K562 (cell line): ENCODE measurements at regions not wholly inside any gene's neighbourhood (a gene's known extent, or its start where the extent isn't known, plus 50 kb on each side); places are given as distances from the start of the nearest gene placed in this dataset.

Experiments used
- EGR1 ChIP-seq: fragments of 450-650 bp; conservative IDR thresholded peaks from 2 replicates; pipeline ENCODE4 v1.6.1; 2017; ENCODE audit warnings: mild to moderate bottlenecking
- FOXP1 ChIP-seq: sonication (generic); formaldehyde crosslinking; IDR thresholded peaks from 2 replicates; pipeline ENCODE4 v1.8.0; 2022; ENCODE audit warnings: mild to moderate bottlenecking, missing genetic modification reagents
- MYC ChIP-seq, 2 experiments: fragments of 250-450 bp in 1 of 2; sonication (Bioruptor Pico) in 1 of 2; IDR thresholded peaks; 2 replicates each; pipeline versions ENCODE4 v1.5.1 to v1.6.1; 2012 to 2021; ENCODE audit warnings: low read depth in 2 of 2, borderline replicate concordance in 1 of 2, improper control_type of control experiment in 1 of 2, low read length in 1 of 2, mild to moderate bottlenecking in 1 of 2, moderate library complexity in 1 of 2
- RBM39 ChIP-seq: fragments of 200-400 bp; formaldehyde crosslinking; optimal IDR thresholded peaks from 2 replicates; pipeline ENCODE3; 2018; ENCODE audit warnings: low read depth, low read length
- RCOR1 ChIP-seq, 2 experiments: IDR thresholded peaks; 2 replicates each; pipeline ENCODE4 v1.6.1; 2012; ENCODE audit warnings: low read depth in 2 of 2, low read length in 2 of 2, borderline replicate concordance in 1 of 2, improper control_type of control experiment in 1 of 2
- TAF1 ChIP-seq: IDR thresholded peaks from 2 replicates; pipeline ENCODE4 v1.6.1; 2011; ENCODE audit warnings: mild to moderate bottlenecking, low read length, moderate library complexity; ENCODE audit not compliant: insufficient read depth, control insufficient read depth, severe bottlenecking; ENCODE audit errors: extremely low read depth
- TF ChIP-seq, protein P1 (sequence below): sonication (generic); formaldehyde crosslinking; IDR thresholded peaks from 2 replicates; pipeline ENCODE4 v1.9.0; 2022; ENCODE audit warnings: mild to moderate bottlenecking, missing genetic modification reagents
- TF ChIP-seq, protein P2 (sequence below), 3 experiments: IDR thresholded peaks in 2 of 3; conservative IDR thresholded peaks in 1 of 3; 2 replicates each; pipeline ENCODE4 v1.5.1; 2011 to 2012; ENCODE audit warnings: low read length in 3 of 3, mild to moderate bottlenecking in 3 of 3, control low read depth in 2 of 3, improper control_type of control experiment in 1 of 3, inconsistent platforms in 1 of 3, low read depth in 1 of 3, mixed read lengths in 1 of 3, moderate library complexity in 1 of 3; ENCODE audit not compliant: insufficient read depth in 2 of 3
- TF ChIP-seq, protein P3 (sequence below): sonication (generic); formaldehyde crosslinking; IDR thresholded peaks from 2 replicates; pipeline ENCODE4 v1.8.1; 2023; ENCODE audit warnings: missing genetic modification reagents, mild to moderate bottlenecking, borderline replicate concordance
- TF ChIP-seq, protein P4 (sequence below): fragments of 250-450 bp; sonication (Bioruptor Pico); IDR thresholded peaks from 2 replicates; pipeline ENCODE4 v1.5.1; 2021; ENCODE audit warnings: mild to moderate bottlenecking
- TF ChIP-seq, protein P5 (sequence below): fragments of 250-450 bp; sonication (Bioruptor Pico); IDR thresholded peaks from 2 replicates; pipeline ENCODE4 v1.4.0; 2020; ENCODE audit warnings: mild to moderate bottlenecking
- TF ChIP-seq, protein P6 (sequence below), 2 experiments: fragments of 450-650 bp in 1 of 2; sonication (generic) in 1 of 2; formaldehyde crosslinking in 1 of 2; IDR thresholded peaks in 1 of 2; conservative IDR thresholded peaks in 1 of 2; 2 replicates each; pipeline versions ENCODE4 v1.6.1 to v1.8.1; 2016 to 2023; ENCODE audit warnings: mild to moderate bottlenecking in 2 of 2, moderate library complexity in 2 of 2, inconsistent platforms in 1 of 2, missing genetic modification reagents in 1 of 2
- TF ChIP-seq, protein P7 (sequence below): sonication (generic); formaldehyde crosslinking; IDR thresholded peaks from 2 replicates; pipeline ENCODE4 v1.8.0; 2023; ENCODE audit warnings: mild to moderate bottlenecking, missing genetic modification reagents

DNA sequence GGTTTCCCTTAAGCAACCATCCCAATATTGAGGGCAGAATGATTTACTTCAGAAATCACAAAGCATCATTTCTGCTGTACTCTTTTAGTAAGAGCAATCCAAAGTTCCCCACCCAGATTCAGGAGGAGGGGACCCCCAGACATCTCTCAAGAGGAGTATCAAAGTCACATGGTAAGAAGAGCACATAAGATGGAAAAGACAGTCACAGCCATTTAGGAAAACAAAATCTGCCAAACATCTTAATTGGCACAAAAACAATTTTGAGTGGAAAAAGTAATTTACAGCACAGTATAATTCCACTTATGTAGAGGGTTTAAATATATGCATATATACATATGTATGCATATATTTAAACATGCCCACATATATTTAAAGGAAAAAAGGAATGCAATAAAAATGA is 1329.0 kb upstream of the CELF2 start:
- TF ChIP-seq RCOR1 (IDR thresholded peaks at IDR 0.05; ENCODE audit: borderline replicate concordance in 1 of 2, low read depth in 2 of 2, low read length in 2 of 2) (no peak), FOXP1 (CRISPR knock-in tag) (no peak), RBM39 (no peak), TAF1 (no peak), MYC (IDR thresholded peaks at IDR 0.05; ENCODE audit: low read depth, low read length) (no peak), MYC (CRISPR knock-in tag; IDR thresholded peaks at IDR 0.05; ENCODE audit: borderline replicate concordance, low read depth) (no peak), EGR1 (no peak)
- TF ChIP-seq, protein P1, sequence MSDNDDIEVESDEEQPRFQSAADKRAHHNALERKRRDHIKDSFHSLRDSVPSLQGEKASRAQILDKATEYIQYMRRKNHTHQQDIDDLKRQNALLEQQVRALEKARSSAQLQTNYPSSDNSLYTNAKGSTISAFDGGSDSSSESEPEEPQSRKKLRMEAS, result no peak
- TF ChIP-seq, protein P2, sequence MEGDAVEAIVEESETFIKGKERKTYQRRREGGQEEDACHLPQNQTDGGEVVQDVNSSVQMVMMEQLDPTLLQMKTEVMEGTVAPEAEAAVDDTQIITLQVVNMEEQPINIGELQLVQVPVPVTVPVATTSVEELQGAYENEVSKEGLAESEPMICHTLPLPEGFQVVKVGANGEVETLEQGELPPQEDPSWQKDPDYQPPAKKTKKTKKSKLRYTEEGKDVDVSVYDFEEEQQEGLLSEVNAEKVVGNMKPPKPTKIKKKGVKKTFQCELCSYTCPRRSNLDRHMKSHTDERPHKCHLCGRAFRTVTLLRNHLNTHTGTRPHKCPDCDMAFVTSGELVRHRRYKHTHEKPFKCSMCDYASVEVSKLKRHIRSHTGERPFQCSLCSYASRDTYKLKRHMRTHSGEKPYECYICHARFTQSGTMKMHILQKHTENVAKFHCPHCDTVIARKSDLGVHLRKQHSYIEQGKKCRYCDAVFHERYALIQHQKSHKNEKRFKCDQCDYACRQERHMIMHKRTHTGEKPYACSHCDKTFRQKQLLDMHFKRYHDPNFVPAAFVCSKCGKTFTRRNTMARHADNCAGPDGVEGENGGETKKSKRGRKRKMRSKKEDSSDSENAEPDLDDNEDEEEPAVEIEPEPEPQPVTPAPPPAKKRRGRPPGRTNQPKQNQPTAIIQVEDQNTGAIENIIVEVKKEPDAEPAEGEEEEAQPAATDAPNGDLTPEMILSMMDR (IDR thresholded peaks at IDR 0.05 in 2 of 3, conservative IDR thresholded peaks at IDR 0.05 in 1 of 3; ENCODE audit: insufficient read depth in 2 of 3, low read depth in 1 of 3, low read length in 3 of 3), result no peak
- TF ChIP-seq, protein P3, sequence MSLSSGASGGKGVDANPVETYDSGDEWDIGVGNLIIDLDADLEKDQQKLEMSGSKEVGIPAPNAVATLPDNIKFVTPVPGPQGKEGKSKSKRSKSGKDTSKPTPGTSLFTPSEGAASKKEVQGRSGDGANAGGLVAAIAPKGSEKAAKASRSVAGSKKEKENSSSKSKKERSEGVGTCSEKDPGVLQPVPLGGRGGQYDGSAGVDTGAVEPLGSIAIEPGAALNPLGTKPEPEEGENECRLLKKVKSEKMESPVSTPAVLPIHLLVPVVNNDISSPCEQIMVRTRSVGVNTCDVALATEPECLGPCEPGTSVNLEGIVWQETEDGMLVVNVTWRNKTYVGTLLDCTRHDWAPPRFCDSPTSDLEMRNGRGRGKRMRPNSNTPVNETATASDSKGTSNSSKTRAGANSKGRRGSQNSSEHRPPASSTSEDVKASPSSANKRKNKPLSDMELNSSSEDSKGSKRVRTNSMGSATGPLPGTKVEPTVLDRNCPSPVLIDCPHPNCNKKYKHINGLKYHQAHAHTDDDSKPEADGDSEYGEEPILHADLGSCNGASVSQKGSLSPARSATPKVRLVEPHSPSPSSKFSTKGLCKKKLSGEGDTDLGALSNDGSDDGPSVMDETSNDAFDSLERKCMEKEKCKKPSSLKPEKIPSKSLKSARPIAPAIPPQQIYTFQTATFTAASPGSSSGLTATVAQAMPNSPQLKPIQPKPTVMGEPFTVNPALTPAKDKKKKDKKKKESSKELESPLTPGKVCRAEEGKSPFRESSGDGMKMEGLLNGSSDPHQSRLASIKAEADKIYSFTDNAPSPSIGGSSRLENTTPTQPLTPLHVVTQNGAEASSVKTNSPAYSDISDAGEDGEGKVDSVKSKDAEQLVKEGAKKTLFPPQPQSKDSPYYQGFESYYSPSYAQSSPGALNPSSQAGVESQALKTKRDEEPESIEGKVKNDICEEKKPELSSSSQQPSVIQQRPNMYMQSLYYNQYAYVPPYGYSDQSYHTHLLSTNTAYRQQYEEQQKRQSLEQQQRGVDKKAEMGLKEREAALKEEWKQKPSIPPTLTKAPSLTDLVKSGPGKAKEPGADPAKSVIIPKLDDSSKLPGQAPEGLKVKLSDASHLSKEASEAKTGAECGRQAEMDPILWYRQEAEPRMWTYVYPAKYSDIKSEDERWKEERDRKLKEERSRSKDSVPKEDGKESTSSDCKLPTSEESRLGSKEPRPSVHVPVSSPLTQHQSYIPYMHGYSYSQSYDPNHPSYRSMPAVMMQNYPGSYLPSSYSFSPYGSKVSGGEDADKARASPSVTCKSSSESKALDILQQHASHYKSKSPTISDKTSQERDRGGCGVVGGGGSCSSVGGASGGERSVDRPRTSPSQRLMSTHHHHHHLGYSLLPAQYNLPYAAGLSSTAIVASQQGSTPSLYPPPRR (CRISPR knock-in tag), result no peak
- TF ChIP-seq, protein P4, sequence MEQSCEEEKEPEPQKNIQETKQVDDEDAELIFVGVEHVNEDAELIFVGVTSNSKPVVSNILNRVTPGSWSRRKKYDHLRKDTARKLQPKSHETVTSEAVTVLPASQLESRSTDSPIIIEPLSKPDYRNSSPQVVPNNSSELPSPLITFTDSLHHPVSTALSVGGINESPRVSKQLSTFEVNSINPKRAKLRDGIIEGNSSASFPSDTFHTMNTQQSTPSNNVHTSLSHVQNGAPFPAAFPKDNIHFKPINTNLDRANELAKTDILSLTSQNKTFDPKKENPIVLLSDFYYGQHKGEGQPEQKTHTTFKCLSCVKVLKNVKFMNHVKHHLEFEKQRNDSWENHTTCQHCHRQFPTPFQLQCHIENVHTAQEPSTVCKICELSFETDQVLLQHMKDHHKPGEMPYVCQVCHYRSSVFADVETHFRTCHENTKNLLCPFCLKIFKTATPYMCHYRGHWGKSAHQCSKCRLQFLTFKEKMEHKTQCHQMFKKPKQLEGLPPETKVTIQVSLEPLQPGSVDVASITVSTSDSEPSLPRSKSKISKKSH, result no peak
- TF ChIP-seq, protein P5, sequence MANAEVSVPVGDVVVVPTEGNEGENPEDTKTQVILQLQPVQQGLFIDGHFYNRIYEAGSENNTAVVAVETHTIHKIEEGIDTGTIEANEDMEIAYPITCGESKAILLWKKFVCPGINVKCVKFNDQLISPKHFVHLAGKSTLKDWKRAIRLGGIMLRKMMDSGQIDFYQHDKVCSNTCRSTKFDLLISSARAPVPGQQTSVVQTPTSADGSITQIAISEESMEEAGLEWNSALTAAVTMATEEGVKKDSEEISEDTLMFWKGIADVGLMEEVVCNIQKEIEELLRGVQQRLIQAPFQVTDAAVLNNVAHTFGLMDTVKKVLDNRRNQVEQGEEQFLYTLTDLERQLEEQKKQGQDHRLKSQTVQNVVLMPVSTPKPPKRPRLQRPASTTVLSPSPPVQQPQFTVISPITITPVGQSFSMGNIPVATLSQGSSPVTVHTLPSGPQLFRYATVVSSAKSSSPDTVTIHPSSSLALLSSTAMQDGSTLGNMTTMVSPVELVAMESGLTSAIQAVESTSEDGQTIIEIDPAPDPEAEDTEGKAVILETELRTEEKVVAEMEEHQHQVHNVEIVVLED, result no peak
- TF ChIP-seq, protein P6, sequence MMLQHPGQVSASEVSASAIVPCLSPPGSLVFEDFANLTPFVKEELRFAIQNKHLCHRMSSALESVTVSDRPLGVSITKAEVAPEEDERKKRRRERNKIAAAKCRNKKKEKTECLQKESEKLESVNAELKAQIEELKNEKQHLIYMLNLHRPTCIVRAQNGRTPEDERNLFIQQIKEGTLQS (IDR thresholded peaks at IDR 0.05), result no peak
- TF ChIP-seq, protein P6 (CRISPR knock-in tag; conservative IDR thresholded peaks at IDR 0.05), result no peak
- TF ChIP-seq, protein P7, sequence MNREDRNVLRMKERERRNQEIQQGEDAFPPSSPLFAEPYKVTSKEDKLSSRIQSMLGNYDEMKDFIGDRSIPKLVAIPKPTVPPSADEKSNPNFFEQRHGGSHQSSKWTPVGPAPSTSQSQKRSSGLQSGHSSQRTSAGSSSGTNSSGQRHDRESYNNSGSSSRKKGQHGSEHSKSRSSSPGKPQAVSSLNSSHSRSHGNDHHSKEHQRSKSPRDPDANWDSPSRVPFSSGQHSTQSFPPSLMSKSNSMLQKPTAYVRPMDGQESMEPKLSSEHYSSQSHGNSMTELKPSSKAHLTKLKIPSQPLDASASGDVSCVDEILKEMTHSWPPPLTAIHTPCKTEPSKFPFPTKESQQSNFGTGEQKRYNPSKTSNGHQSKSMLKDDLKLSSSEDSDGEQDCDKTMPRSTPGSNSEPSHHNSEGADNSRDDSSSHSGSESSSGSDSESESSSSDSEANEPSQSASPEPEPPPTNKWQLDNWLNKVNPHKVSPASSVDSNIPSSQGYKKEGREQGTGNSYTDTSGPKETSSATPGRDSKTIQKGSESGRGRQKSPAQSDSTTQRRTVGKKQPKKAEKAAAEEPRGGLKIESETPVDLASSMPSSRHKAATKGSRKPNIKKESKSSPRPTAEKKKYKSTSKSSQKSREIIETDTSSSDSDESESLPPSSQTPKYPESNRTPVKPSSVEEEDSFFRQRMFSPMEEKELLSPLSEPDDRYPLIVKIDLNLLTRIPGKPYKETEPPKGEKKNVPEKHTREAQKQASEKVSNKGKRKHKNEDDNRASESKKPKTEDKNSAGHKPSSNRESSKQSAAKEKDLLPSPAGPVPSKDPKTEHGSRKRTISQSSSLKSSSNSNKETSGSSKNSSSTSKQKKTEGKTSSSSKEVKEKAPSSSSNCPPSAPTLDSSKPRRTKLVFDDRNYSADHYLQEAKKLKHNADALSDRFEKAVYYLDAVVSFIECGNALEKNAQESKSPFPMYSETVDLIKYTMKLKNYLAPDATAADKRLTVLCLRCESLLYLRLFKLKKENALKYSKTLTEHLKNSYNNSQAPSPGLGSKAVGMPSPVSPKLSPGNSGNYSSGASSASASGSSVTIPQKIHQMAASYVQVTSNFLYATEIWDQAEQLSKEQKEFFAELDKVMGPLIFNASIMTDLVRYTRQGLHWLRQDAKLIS (CRISPR knock-in tag), result no peak
